MM.1S (cell line): ENCODE measurements at regions not wholly inside any gene's neighbourhood (a gene's known extent, or its start where the extent isn't known, plus 50 kb on each side); places are given as distances from the start of the nearest gene placed in this dataset.

Experiments
- DNase-seq: peaks from one replicate; pipeline ENCODE4 v3.0.0-alpha.2; 2015
- H2AFZ ChIP-seq: fragments of 300-600 bp; sonication (generic); 2 replicates; pipeline ENCODE4 v1.6.0; 2016; ENCODE audit warnings: antibody characterized with exemption, low read length
- H3F3A ChIP-seq: fragments of 300-600 bp; sonication (generic); 2 replicates; pipeline ENCODE4 v1.6.1; 2016; ENCODE audit warnings: mild to moderate bottlenecking, antibody characterized with exemption, low read length, moderate library complexity, mixed read lengths; ENCODE audit not compliant: insufficient read depth
- H3K27ac ChIP-seq: fragments of 300-600 bp; sonication (generic); 2 replicates; pipeline ENCODE4 v1.5.1; 2016; ENCODE audit warnings: mild to moderate bottlenecking, low read length
- H3K27me3 ChIP-seq: fragments of 300-600 bp; sonication (generic); replicated peaks from 2 replicates; pipeline ENCODE4 v1.6.0; 2016; ENCODE audit warnings: low read length; ENCODE audit not compliant: insufficient read depth
- H3K36me3 ChIP-seq: fragments of 300-600 bp; sonication (generic); replicated peaks from 2 replicates; pipeline ENCODE4 v1.6.1; 2016; ENCODE audit warnings: mild to moderate bottlenecking, low read length, mixed read lengths; ENCODE audit not compliant: insufficient read depth
- H3K4me1 ChIP-seq: fragments of 300-600 bp; sonication (generic); 2 replicates; pipeline ENCODE4 v1.6.1; 2016; ENCODE audit warnings: low read length, mixed read lengths
- H3K4me2 ChIP-seq: fragments of 300-600 bp; sonication (generic); 2 replicates; pipeline ENCODE4 v1.6.0; 2016; ENCODE audit warnings: low read depth, low read length
- H3K4me3 ChIP-seq: fragments of 300-600 bp; sonication (generic); 2 replicates; pipeline ENCODE4 v1.5.1; 2016; ENCODE audit warnings: low read length, mixed read lengths
- H3K79me2 ChIP-seq: fragments of 300-600 bp; sonication (generic); 2 replicates; pipeline ENCODE4 v1.6.1; 2016; ENCODE audit warnings: mixed run types, low read length, mixed read lengths
- H3K9ac ChIP-seq: fragments of 300-600 bp; sonication (generic); 2 replicates; pipeline ENCODE4 v1.6.1; 2016; ENCODE audit warnings: low read length, mixed read lengths
- H3K9me2 ChIP-seq: fragments of 300-600 bp; sonication (generic); replicated peaks from 2 replicates; pipeline ENCODE4 v1.6.1; 2016; ENCODE audit warnings: mild to moderate bottlenecking, low read length, mixed read lengths; ENCODE audit not compliant: insufficient read depth
- H3K9me3 ChIP-seq: fragments of 300-600 bp; sonication (generic); replicated peaks from 2 replicates; pipeline ENCODE4 v1.6.1; 2016; ENCODE audit warnings: mild to moderate bottlenecking, low read length, mixed read lengths; ENCODE audit not compliant: insufficient read depth
- H4K20me1 ChIP-seq: fragments of 300-600 bp; sonication (generic); 2 replicates; pipeline ENCODE4 v1.6.1; 2016; ENCODE audit warnings: mild to moderate bottlenecking, low read length, moderate library complexity, mixed read lengths; ENCODE audit not compliant: insufficient read depth
- CTCF ChIP-seq: fragments of 300-600 bp; sonication (generic); IDR thresholded peaks from 2 replicates; pipeline ENCODE4 v1.5.1; 2016; ENCODE audit warnings: antibody characterized with exemption, low read length, mixed read lengths
- EZH2 ChIP-seq: fragments of 300-600 bp; sonication (generic); optimal IDR thresholded peaks from 2 replicates; pipeline ENCODE3; 2017; ENCODE audit warnings: low read depth, mild to moderate bottlenecking, antibody characterized with exemption, low read length, mixed read lengths
- EZH2phosphoT487 ChIP-seq: fragments of 300-600 bp; sonication (generic); IDR thresholded peaks from 2 replicates; pipeline ENCODE4 v1.6.1; 2018; ENCODE audit warnings: antibody characterized with exemption, low read length

- peak overlapping the region; percentile 32; the same call in 1 of the 2 replicates for H3K4me2 ChIP-seq
- H3K79me2 ChIP-seq = no peaks in the 10 kb centered on the region
- no peaks in the 10 kb centered on the region for H4K20me1 ChIP-seq
- H3K27me3 ChIP-seq = no peaks in the 10 kb centered on the region
- no peaks in the 10 kb centered on the region for H3K9me2 ChIP-seq
- no peaks in the 10 kb centered on the region for H3K36me3 ChIP-seq
- no peak overlapping the region for H3K4me3 ChIP-seq
- no peaks in the 10 kb centered on the region for H3F3A ChIP-seq
- H3K4me1 ChIP-seq = no peaks in the 10 kb centered on the region
- DNase-seq = no peak
- no peak overlapping the region for H3K27ac ChIP-seq
- H3K9me3 ChIP-seq = no peaks in the 10 kb centered on the region
- no peak overlapping the region for H2AFZ ChIP-seq
- no peak overlapping the region for H3K9ac ChIP-seq
- TF ChIP-seq CTCF (no peak), EZH2 (no peak), EZH2phosphoT487 (no peak)
Observed at GRCh38 chr15:98442901-98443300, 205.4 kb upstream of the IGF1R start.

GRCh38 chr15:98443526-98443925, 204.8 kb upstream of the IGF1R start:
- Histone ChIP-seq H3K36me3 (no peaks in the 10 kb centered on the region), H3K9ac (no peak overlapping the region), H3K27me3 (no peaks in the 10 kb centered on the region), H3K27ac (no peak overlapping the region), H4K20me1 (no peaks in the 10 kb centered on the region), H3F3A (no peaks in the 10 kb centered on the region), H3K4me1 (no peaks in the 10 kb centered on the region), H3K4me2 (no peak overlapping the region), H3K4me3 (no peak overlapping the region), H3K9me2 (no peaks in the 10 kb centered on the region), H3K9me3 (no peaks in the 10 kb centered on the region), H3K79me2 (no peaks in the 10 kb centered on the region), H2AFZ (no peak overlapping the region)
- TF ChIP-seq EZH2 (no peak), CTCF (no peak), EZH2phosphoT487 (no peak)
- no peak for DNase-seq

DNA sequence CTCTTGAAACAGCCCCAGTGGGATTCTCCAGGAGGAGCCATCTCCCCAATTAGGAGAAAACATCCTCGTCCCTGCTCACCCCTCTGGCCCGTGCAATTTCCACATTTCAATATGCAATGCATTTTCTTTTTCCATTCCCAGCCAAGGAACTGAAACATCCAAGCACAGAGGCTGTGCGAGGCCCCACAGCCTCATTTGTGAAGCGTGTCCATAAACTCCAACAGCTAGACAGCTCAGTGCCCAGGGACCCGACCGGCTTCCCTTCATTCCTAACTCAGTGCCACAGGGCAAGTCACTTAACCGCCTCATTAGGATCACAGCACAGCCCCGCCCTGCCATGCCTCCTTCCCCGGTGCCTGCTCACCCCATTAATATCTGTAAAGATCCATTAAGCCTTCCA, 204.2 kb upstream of the IGF1R start:
- no peak overlapping the region for H3K9ac ChIP-seq
- H4K20me1 ChIP-seq = no peaks in the 10 kb centered on the region
- TF ChIP-seq EZH2 (no peak), CTCF (no peak), EZH2phosphoT487 (no peak)
- no peaks in the 10 kb centered on the region for H3K9me3 ChIP-seq
- no peak overlapping the region for H2AFZ ChIP-seq
- no peaks in the 10 kb centered on the region for H3K9me2 ChIP-seq
- no peak overlapping the region for H3K4me3 ChIP-seq
- no peak overlapping the region for H3K27ac ChIP-seq
- no peak for DNase-seq
- H3F3A ChIP-seq = no peaks in the 10 kb centered on the region
- no peaks in the 10 kb centered on the region for H3K4me1 ChIP-seq
- no peaks in the 10 kb centered on the region for H3K27me3 ChIP-seq
- H3K79me2 ChIP-seq = no peaks in the 10 kb centered on the region
- no peak overlapping the region for H3K4me2 ChIP-seq
- H3K36me3 ChIP-seq = no peaks in the 10 kb centered on the region
